IMR-90 (cell line): ENCODE measurements at regions not wholly inside any gene's neighbourhood (a gene's known extent, or its start where the extent isn't known, plus 50 kb on each side); places are given as distances from the start of the nearest gene placed in this dataset.

Source experiments
- ATAC-seq: fragments of 200-7000 bp; cut with Tn5 transposase; 2 replicates; pipeline ENCODE4 v1.9.1; 2020; ENCODE audit warnings: low read depth, mild to moderate bottlenecking, moderate library complexity
- BruUV-seq: library from RNA; stranded (reverse); fragments of 400-500 nt; replicated peaks from 2 replicates; lab custom pipeline; 2021; lab: Mats Ljungman, UMichigan
- CTCF ChIA-PET: fragments of 300-600 bp; formaldehyde crosslinking; extraction: SDS; loops from one replicate; lab custom pipeline; 2021; ENCODE audit warnings: antibody characterized with exemption; lab: Yijun Ruan, JAX
- POLR2A ChIA-PET: fragments of 300-600 bp; sonication (Branson Sonifier 250); formaldehyde crosslinking; loops from one replicate; lab custom pipeline; 2022; ENCODE audit warnings: antibody characterized with exemption; ENCODE audit not compliant: unreplicated experiment; lab: Charles Lee
- DNase-seq: peaks from one replicate; pipeline ENCODE4 v3.0.0; 2013
- H2AFZ ChIP-seq: replicated peaks from 2 replicates; pipeline ENCODE3; 2013; ENCODE audit warnings: low read length, mild to moderate bottlenecking; ENCODE audit not compliant: poor library complexity
- H2AK5ac ChIP-seq: 2 replicates; pipeline ENCODE4 v1.6.1; 2013; ENCODE audit warnings: low read depth, low read length, inconsistent platforms
- H2AK9ac ChIP-seq: replicated peaks from 2 replicates; pipeline ENCODE3; 2013; ENCODE audit warnings: mild to moderate bottlenecking, low read depth, low read length, moderate library complexity; ENCODE audit not compliant: poor library complexity
- H2BK120ac ChIP-seq: 2 replicates; pipeline ENCODE4 v1.6.1; 2013; ENCODE audit warnings: low read depth, low read length, inconsistent platforms
- H2BK15ac ChIP-seq: 3 replicates; pipeline ENCODE4 v1.6.1; 2013; ENCODE audit warnings: low read depth, low read length, inconsistent platforms
- H2BK20ac ChIP-seq: 2 replicates; pipeline ENCODE4 v1.6.1; 2013; ENCODE audit warnings: low read depth, mild to moderate bottlenecking, inconsistent platforms, low read length, moderate library complexity
- H2BK5ac ChIP-seq: 2 replicates; pipeline ENCODE4 v1.6.1; 2013; ENCODE audit warnings: mild to moderate bottlenecking, low read depth, low read length, inconsistent platforms; ENCODE audit not compliant: poor library complexity, severe bottlenecking
- H3K14ac ChIP-seq: replicated peaks from 2 replicates; pipeline ENCODE4 v1.6.1; 2013; ENCODE audit warnings: low read depth, low read length, inconsistent platforms
- H3K18ac ChIP-seq: 2 replicates; pipeline ENCODE4 v1.6.1; 2013; ENCODE audit warnings: low read depth, low read length, control low read depth
- H3K23ac ChIP-seq: 2 replicates; pipeline ENCODE4 v1.6.1; 2013; ENCODE audit warnings: low read depth, low read length, inconsistent platforms
- H3K27ac ChIP-seq: 2 replicates; pipeline ENCODE4 v1.5.1; 2013; ENCODE audit warnings: mild to moderate bottlenecking, control low read depth, low read length; ENCODE audit not compliant: insufficient read depth
- H3K27me3 ChIP-seq: 2 replicates; pipeline ENCODE4 v1.6.1; 2013; ENCODE audit warnings: low read length; ENCODE audit not compliant: control insufficient read depth, insufficient read depth
- H3K36me3 ChIP-seq: 2 replicates; pipeline ENCODE4 v1.6.1; 2013; ENCODE audit warnings: low read length, mixed read lengths; ENCODE audit not compliant: control insufficient read depth, insufficient read depth
- H3K4ac ChIP-seq: 2 replicates; pipeline ENCODE4 v1.6.1; 2013; ENCODE audit warnings: low read depth, low read length, inconsistent platforms
- H3K4me1 ChIP-seq: 2 replicates; pipeline ENCODE4 v1.6.1; 2013; ENCODE audit warnings: low read length, mixed read lengths; ENCODE audit not compliant: control insufficient read depth, insufficient read depth
- H3K4me2 ChIP-seq: 2 replicates; pipeline ENCODE4 v1.6.1; 2013; ENCODE audit warnings: low read depth, mild to moderate bottlenecking, control low read depth, low read length, moderate library complexity
- H3K4me3 ChIP-seq: 2 replicates; pipeline ENCODE4 v1.5.1; 2013; ENCODE audit warnings: low read depth, mild to moderate bottlenecking, control low read depth, low read length, moderate library complexity; ENCODE audit not compliant: insufficient read depth
- H3K56ac ChIP-seq: 2 replicates; pipeline ENCODE4 v1.6.1; 2013; ENCODE audit warnings: low read length, inconsistent platforms; ENCODE audit not compliant: insufficient read depth; ENCODE audit errors: extremely low read depth
- H3K79me1 ChIP-seq, 2 experiments: 2 replicates each; pipeline ENCODE4 v1.6.1; 2013; ENCODE audit warnings: low read length in 2 of 2, inconsistent platforms in 1 of 2, low read depth in 1 of 2
- H3K9ac ChIP-seq: 2 replicates; pipeline ENCODE4 v1.6.1; 2013; ENCODE audit warnings: low read depth, low read length, control low read depth
- H3K9me1 ChIP-seq: 2 replicates; pipeline ENCODE4 v1.6.1; 2013; ENCODE audit warnings: low read length, inconsistent platforms; ENCODE audit not compliant: insufficient read depth
- H3K9me3 ChIP-seq: 2 replicates; pipeline ENCODE4 v1.6.1; 2013; ENCODE audit warnings: low read length; ENCODE audit not compliant: control insufficient read depth, insufficient read depth
- H4K20me1 ChIP-seq: 2 replicates; pipeline ENCODE4 v1.6.1; 2013; ENCODE audit warnings: low read length, inconsistent platforms; ENCODE audit not compliant: insufficient read depth
- H4K5ac ChIP-seq: 2 replicates; pipeline ENCODE4 v1.6.1; 2013; ENCODE audit warnings: mild to moderate bottlenecking, low read depth, low read length, control low read depth
- H4K8ac ChIP-seq, 2 experiments: 2 replicates each; pipeline ENCODE4 v1.6.1; 2013; ENCODE audit warnings: low read depth in 2 of 2, low read length in 2 of 2, control low read depth in 1 of 2, inconsistent platforms in 1 of 2
- H4K91ac ChIP-seq: 2 replicates; pipeline ENCODE4 v1.6.1; 2013; ENCODE audit warnings: low read depth, low read length, inconsistent platforms; ENCODE audit not compliant: insufficient read depth
- BHLHE40 ChIP-seq: fragments of 150-350 bp; IDR thresholded peaks from 2 replicates; pipeline ENCODE4 v1.6.1; 2016; ENCODE audit warnings: mild to moderate bottlenecking, low read depth, low read length
- CEBPB ChIP-seq: IDR thresholded peaks from 2 replicates; pipeline ENCODE4 v1.6.1; 2012; ENCODE audit warnings: low read depth, low read length, improper control_type of control experiment
- CHD1 ChIP-seq: IDR thresholded peaks from 2 replicates; pipeline ENCODE4 v1.6.1; 2012; ENCODE audit warnings: low read depth, low read length, improper control_type of control experiment
- CTCF ChIP-seq: conservative IDR thresholded peaks from 2 replicates; pipeline ENCODE4 v1.5.1; 2012; ENCODE audit warnings: mild to moderate bottlenecking, low read depth, low read length, improper control_type of control experiment
- ELK1 ChIP-seq: fragments of 150-350 bp; IDR thresholded peaks from 2 replicates; pipeline ENCODE4 v1.6.1; 2016; ENCODE audit warnings: low read depth, mild to moderate bottlenecking, low read length, moderate library complexity, borderline replicate concordance
- FOS ChIP-seq: fragments of 150-350 bp; IDR thresholded peaks from 2 replicates; pipeline ENCODE4 v1.6.1; 2016; ENCODE audit warnings: low read depth, low read length
- MAFK ChIP-seq: IDR thresholded peaks from 2 replicates; pipeline ENCODE4 v1.6.1; 2012; ENCODE audit warnings: low read depth, low read length, improper control_type of control experiment
- MAZ ChIP-seq: IDR thresholded peaks from 2 replicates; pipeline ENCODE4 v1.6.1; 2012; ENCODE audit warnings: low read depth, mild to moderate bottlenecking, low read length, improper control_type of control experiment, moderate library complexity, borderline replicate concordance
- MXI1 ChIP-seq: IDR thresholded peaks from 2 replicates; pipeline ENCODE4 v1.6.1; 2012; ENCODE audit warnings: low read depth, mild to moderate bottlenecking, low read length, moderate library complexity, borderline replicate concordance
- NFE2L2 ChIP-seq: fragments of 150-350 bp; IDR thresholded peaks from 2 replicates; pipeline ENCODE4 v1.6.1; 2016; ENCODE audit warnings: low read depth, mild to moderate bottlenecking, low read length
- POLR2A ChIP-seq: IDR thresholded peaks from 2 replicates; pipeline ENCODE4 v1.6.1; 2012; ENCODE audit warnings: mild to moderate bottlenecking, low read depth, low read length
- RAD21 ChIP-seq: IDR thresholded peaks from 2 replicates; pipeline ENCODE4 v1.6.1; 2012; ENCODE audit warnings: low read length, improper control_type of control experiment
- RCOR1 ChIP-seq: IDR thresholded peaks from 2 replicates; pipeline ENCODE4 v1.6.1; 2012; ENCODE audit warnings: mild to moderate bottlenecking, low read length, improper control_type of control experiment; ENCODE audit not compliant: insufficient replicate concordance
- RFX5 ChIP-seq: IDR thresholded peaks from 2 replicates; pipeline ENCODE4 v1.8.0; 2012; ENCODE audit warnings: low read depth, mild to moderate bottlenecking, low read length, moderate library complexity
- SMC3 ChIP-seq: fragments of 150-350 bp; IDR thresholded peaks from 2 replicates; pipeline ENCODE4 v1.6.1; 2016; ENCODE audit warnings: low read depth, mild to moderate bottlenecking, antibody characterized with exemption, low read length, moderate library complexity
- USF2 ChIP-seq: fragments of 150-350 bp; IDR thresholded peaks from 2 replicates; pipeline ENCODE4 v1.6.1; 2017; ENCODE audit warnings: mild to moderate bottlenecking, antibody characterized with exemption, low read length, low read depth
- WGBS, 2 experiments: methylation state at CpG; one replicate each; pipeline versions ENCODE4 v1.1.5 to v1.1.7; 2013; ENCODE audit warnings: missing lambda C conversion rate in 2 of 2; ENCODE audit not compliant: insufficient read length in 1 of 2; ENCODE audit errors: extremely low coverage in 2 of 2; 5-methylcytosine and 5-hydroxymethylcytosine counted together
- dilution Hi-C: fragments of 300-500 bp; cut with HindIII; formaldehyde crosslinking; loops from one replicate; pipeline ENCODE4 v1.14.3; 2018; ENCODE audit warnings: low sequenced_read_pairs; ENCODE audit not compliant: unreplicated experiment
- in situ Hi-C: fragments of 300-500 bp; cut with MboI; formaldehyde crosslinking; loops from 3 replicates; pipeline ENCODE4 v1.14.3; 2019; ENCODE audit warnings: low sequenced_read_pairs, inconsistent platforms, mixed read lengths
- intact Hi-C: fragments of 100-400 bp; cut with micrococcal nuclease; formaldehyde crosslinking; loops from 2 replicates; pipeline ENCODE4 v1.10.0; 2022

- H4K8ac ChIP-seq = no peak overlapping the region
- H2AFZ ChIP-seq = no peak overlapping the region
- no peak overlapping the region for H3K4me3 ChIP-seq
- H2AK9ac ChIP-seq = no peak overlapping the region
- H3K14ac ChIP-seq = no peak overlapping the region
- H4K20me1 ChIP-seq = no peaks in the 10 kb centered on the region
- ATAC-seq = no peak
- no peak overlapping the region for H4K5ac ChIP-seq
- H3K4ac ChIP-seq = no peak overlapping the region
- no peak overlapping the region for H3K9ac ChIP-seq
- H3K9me1 ChIP-seq = no peaks in the 10 kb centered on the region
- no peak for DNase-seq
- no peak overlapping the region for H4K91ac ChIP-seq
- no peaks in the 10 kb centered on the region for H3K79me1 ChIP-seq
- H2AK5ac ChIP-seq = no peak overlapping the region
- BruUV-seq = no TSS peak
- no peak overlapping the region for H2BK120ac ChIP-seq
- no peak overlapping the region for H2BK20ac ChIP-seq
- POLR2A ChIA-PET = no interaction called here
- CTCF ChIA-PET = interaction anchor here (1.1 kb wide), 1 partner anchor 10 kb away, joined by 3 read pairs; no protein-coding TSS in a partner anchor
- no peak overlapping the region for H3K56ac ChIP-seq
- no peaks in the 10 kb centered on the region for H3K36me3 ChIP-seq
- no peak overlapping the region for H3K27ac ChIP-seq
- H3K18ac ChIP-seq = no peak overlapping the region
- dilution Hi-C loops = no loop called here
- no peak overlapping the region for H2BK15ac ChIP-seq
- no peak overlapping the region for H3K4me2 ChIP-seq
- TF ChIP-seq FOS (no peak), RCOR1 (no peak), RFX5 (no peak), ELK1 (no peak), NFE2L2 (no peak), SMC3 (no peak), CTCF (no peak), MAZ (no peak), MAFK (no peak), MXI1 (no peak), USF2 (no peak), BHLHE40 (no peak), POLR2A (no peak), CEBPB (no peak), RAD21 (no peak), CHD1 (no peak)
- H3K27me3 ChIP-seq = peaks cover 11% of the 10 kb centered on the region
- H2BK5ac ChIP-seq = no peak overlapping the region
- no peak overlapping the region for H3K23ac ChIP-seq
- in situ Hi-C loops = no loop called here
- no CpG with 5 or more reads among the region's 3 CpGs for WGBS, 2 experiments
- intact Hi-C loops = no loop called here
- H3K4me1 ChIP-seq = no peaks in the 10 kb centered on the region
- H3K9me3 ChIP-seq = no peaks in the 10 kb centered on the region
Observed at GRCh38 chr12:98449584-98449983, 65.8 kb upstream of the TMPO start.
